ENCODE measurements at regions not wholly inside any gene's neighbourhood (a gene's known extent, or its start where the extent isn't known, plus 50 kb on each side); places are given as distances from the start of the nearest gene placed in this dataset.

- no peak for DNase-seq (ENCODE audit: low spot score)
These were observed 104.8 kb upstream of the SIRPA start for GRCh38 chr20:1790386-1790785.

DNA sequence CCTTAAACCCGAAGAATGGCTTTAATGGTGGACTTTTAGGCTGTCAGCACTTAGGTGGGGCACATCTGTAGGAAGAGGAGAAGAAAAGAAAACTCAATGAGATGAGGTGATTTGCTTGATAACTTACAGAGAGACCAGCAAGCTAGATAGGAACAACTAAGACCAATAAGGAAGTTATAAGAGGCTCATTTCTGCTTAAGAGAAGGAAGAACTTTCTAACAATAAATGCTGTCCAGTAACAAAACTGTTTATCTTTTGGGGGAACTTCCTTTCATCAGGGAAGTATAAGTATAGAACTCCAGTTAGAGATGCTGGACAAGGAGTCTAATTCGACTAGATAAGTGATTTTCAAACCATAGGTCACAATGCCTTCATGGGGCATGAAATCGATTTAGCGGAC lies 107.2 kb upstream of the SIRPA start:
- DNase-seq (ENCODE audit: low spot score): no peak

- DNase-seq (ENCODE audit: low spot score): no peak
These were observed 108.7 kb upstream of the SIRPA start for GRCh38 chr20:1786486-1786885.

DNA sequence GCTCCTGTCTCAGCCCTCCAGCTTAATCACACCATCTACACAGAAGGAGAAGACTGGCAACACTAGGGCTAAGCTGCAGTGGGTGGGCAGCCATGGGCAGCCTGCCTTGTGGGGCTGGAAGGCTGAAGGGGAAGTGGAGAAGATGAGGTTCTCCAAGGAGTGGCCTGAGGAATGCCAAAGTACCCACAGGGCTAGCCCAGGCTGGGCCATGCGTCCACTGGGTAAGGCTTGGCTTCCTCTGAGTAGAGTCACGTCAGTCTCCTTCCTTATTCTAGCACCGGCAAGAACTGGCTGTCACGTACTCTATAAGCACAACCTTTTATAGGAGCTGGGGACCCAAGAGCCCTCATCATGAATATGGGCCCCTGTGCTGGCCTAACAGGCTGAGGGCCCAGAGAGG lies 110.6 kb upstream of the SIRPA start:
- no peak for DNase-seq (ENCODE audit: low spot score)

DNA sequence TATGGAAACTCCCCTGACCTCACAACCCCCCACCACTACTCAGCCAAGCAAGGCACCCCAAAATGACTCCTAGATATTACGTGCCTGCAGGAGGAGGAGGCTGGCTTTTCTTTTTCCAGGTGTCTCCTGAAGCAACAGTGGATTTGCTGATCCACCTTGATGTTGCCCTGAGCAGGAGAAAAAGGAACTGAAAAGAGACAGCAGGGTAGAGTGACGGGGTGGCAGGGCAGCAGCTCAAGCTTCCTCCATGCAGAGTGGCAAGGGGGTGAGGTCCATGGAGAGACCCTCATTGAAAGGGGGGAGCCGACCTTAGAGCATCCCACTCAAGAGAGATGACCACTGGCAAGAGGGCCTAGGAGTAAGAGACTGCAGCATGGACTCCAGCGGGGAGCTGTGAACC lies 112.0 kb upstream of the SIRPA start:
- no peak for DNase-seq (ENCODE audit: low spot score)

DNA sequence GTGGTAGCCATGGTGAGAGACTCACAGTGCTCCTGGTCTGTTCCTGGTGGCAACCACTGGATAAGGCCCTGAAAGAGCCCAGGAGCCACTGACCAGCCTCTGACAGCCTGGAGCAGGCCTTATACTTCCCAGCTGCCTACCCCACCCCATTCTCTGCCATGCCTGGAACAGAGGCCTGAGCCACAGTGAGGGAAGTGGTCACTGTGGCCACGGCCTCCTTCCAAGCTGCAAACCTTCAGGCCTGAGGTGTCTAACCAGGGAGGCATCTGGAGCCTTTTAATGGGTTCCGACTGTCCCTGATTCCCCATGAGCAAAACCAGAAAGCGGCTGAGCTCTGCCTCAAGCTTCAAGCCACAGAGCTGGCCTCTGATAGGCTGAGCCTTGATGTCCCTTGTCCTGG lies 113.0 kb upstream of the SIRPA start:
- DNase-seq (ENCODE audit: low spot score): no peak

DNA sequence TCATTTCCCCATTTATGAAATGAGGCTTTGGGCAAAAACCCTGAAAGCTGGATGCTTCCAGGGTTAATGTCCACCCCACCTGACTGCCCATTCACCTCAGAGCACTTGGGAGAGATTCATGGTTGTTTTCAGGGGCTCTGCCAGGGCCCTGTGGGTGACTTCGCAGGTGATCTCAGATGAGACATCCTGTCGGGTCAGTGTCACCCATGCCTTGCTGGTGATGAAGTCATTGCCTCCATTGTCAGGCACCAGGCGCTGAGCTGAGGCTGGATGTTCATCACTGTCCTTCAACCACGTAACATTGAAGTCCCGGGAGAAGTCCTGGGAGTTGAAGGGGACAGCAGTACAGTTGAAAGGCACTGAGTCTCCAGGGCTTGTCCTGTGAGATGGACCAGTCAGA lies 115.6 kb upstream of the SIRPA start:
- DNase-seq (ENCODE audit: low spot score): no peak

DNA sequence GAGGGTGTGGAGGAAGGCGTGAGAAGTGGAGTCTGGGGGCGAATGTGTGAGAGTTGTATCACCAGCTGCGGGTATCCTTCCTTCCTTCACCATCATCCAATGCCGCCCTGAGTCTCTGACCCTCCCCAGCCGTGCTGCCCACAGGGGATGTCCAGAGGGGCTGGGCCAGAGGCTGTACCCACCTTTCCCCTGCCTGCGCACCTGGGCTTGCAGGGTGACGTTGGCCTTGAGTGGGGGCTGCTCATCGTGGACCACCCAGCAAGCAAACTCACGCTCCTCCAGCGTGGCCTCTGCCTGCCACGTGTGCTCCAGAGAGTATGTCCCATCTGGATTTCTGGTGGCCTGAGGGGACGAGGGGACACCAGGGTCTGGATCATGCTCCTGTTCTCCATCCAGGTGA lies 116.9 kb upstream of the SIRPA start:
- DNase-seq (ENCODE audit: low spot score): no peak

GRCh38 chr20:1777476-1777820 lies 117.8 kb upstream of the SIRPA start:
- no peak for DNase-seq (ENCODE audit: low spot score)

GRCh38 chr20:1776681-1777475 lies 118.3 kb upstream of the SIRPA start:
- peak; percentile 73 for DNase-seq (ENCODE audit: low spot score)

GRCh38 chr20:1775117-1775516 lies 117.5 kb upstream of the SIRPG start:
- DNase-seq (ENCODE audit: low spot score): no peak

GRCh38 chr20:1774479-1774878 lies 116.9 kb upstream of the SIRPG start:
- DNase-seq (ENCODE audit: low spot score): no peak

DNA sequence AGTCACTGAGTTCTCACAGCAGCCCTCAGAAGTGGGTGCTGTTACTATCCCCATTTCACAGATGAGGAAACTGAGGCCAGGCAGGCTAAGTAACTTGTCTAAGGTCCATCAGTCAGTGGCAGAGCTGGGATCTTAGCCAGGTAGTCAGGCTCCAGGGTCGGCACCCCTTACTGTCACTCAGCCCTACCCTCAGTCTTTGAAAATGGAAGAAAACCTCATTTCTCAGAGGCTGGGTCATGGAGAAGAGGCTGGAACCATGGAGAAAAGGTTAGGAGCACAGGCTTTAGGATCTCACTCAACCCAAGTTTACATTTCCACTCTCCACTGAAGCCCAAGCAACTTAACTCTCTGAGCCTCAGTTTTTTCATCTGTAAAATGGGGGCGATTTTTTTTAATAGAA lies 116.2 kb upstream of the SIRPG start:
- no peak for DNase-seq (ENCODE audit: low spot score)

GRCh38 chr20:1769491-1769890 lies 111.9 kb upstream of the SIRPG start:
- no peak for DNase-seq (ENCODE audit: low spot score)

GRCh38 chr20:1766731-1767130 lies 109.2 kb upstream of the SIRPG start:
- DNase-seq (ENCODE audit: low spot score): no peak

DNA sequence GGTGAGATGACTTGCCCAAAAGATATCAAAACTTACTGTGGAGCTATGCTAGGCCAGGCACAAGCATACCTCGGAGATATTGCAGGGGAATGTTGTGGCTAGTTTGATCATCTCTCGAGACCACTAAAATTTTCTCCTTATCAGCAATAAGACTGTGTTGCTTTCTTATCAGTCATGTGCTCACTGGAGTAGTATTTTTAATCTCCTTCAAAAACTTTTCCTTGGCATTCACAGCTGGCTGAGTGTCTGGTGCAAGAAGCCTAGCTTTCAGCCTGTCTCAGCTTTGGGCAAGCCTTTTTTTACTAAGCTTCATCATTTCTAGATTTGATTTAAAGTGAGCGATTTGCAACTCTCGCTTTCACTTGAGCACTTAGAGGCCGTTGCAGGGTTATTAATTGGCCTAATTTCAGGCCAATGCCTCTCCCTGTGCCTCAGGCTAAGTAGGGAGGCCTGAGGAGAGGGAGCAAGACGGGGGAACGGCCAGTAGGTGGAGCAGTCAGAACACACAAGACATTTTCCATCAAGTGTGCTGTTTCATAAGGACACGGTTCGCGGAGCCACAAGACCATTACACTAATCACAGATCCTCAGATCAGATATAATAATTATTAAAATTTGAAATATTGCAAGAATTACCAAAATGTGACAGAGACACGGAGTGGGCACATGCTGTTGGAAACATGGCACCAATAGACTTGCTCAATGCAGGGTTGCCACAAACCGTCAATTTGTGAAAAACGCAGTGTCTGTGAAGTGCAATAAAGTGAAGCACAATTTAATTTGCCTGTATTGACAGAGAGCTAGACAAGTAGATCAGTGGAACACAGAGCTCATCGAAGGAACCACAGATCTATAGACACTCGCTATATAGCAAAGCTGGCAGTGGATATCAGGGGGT lies 106.8 kb upstream of the SIRPG start:
- DNase-seq (ENCODE audit: low spot score): peak; percentile 52

- no peak for DNase-seq (ENCODE audit: low spot score)
These were observed 104.0 kb upstream of the SIRPG start for GRCh38 chr20:1761598-1761997.

DNA sequence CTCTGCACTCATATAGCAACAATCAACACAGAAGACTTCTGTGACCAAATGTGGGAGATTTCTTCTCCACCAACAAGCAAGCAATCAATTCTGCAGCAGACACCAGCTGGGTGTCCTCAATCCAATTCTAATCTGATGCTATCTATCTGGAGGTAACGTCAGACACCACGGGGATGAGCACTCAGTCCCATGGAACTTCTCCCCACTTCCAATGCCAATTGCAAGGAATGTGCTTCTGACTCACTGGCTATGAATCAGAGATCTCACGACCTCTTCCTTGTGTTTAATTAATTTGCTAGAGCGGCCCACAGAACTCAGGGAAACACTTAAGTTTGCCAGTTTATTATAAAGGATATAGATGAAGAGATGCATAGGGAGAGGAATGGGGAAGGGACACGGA lies 103.5 kb upstream of the SIRPG start:
- no peak for DNase-seq (ENCODE audit: low spot score)

GRCh38 chr20:1758765-1759164 lies 101.2 kb upstream of the SIRPG start:
- DNase-seq (ENCODE audit: low spot score): no peak

GRCh38 chr20:1757606-1758512 lies 100.3 kb upstream of the SIRPG start:
- DNase-seq (ENCODE audit: low spot score): no peak

DNA sequence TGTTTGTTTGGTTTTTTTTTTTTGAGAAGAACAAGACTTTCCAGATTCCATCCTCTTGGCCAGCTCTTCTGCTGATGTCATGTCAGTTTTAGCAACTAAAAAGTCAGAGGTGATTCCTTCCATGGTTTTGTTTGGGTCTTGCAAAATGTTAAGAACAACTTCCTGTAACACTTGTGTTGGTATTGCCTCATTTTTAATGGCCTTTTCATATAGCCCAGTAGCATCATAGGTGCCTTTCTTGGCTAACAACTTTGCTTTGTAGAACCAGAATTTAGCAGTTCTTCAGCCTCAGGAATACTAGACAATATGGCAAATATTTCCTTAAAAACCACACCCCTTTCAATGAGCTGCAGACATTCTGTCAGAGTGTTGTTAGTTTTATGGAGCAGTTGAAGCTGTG lies 99.5 kb upstream of the SIRPG start:
- no peak for DNase-seq (ENCODE audit: low spot score)

DNA sequence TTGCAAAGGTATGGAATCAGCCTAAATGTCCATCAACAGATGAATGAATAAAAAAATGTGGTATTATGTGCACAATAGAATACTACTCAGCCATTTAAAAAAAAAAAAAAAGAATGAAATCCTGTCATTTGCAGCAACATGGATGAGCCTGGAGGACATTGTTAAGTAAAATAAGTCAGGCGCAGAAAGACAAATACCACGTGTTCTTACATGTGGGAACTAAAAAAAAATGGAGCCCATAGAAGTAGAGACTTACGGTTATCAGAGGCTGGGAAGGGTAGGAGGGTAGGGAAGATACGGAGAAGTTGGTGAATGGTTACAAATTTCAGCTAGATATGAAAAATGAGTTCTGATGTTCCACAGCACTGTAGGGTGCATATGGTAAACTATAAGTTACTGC lies 97.2 kb upstream of the SIRPG start:
- no peak for DNase-seq (ENCODE audit: low spot score)

Measured in CD4-positive, alpha-beta T cell treated with Interleukin-6 at 100 ng/mL for 8 hours (primary cell).